ENCODE measurements at regions not wholly inside any gene's neighbourhood (a gene's known extent, or its start where the extent isn't known, plus 50 kb on each side); places are given as distances from the start of the nearest gene placed in this dataset.

- Histone ChIP-seq H3K9ac (ENCODE audit: low read length) (no peak overlapping the region), H3K4me3 (replicated peaks in 1 of 2; ENCODE audit: low read depth in 1 of 2, low read length in 2 of 2) (no peak overlapping the region), H4K20me1 (ENCODE audit: insufficient read depth) (no peaks in the 10 kb centered on the region), H3K4me1 (ENCODE audit: control insufficient read depth in 1 of 2, insufficient read depth in 2 of 2, low read length in 2 of 2) (no peaks in the 10 kb centered on the region), H3K79me2 (ENCODE audit: insufficient read depth, low read length) (no peaks in the 10 kb centered on the region), H3K27me3 (ENCODE audit: insufficient read depth, low read length) (no peaks in the 10 kb centered on the region), H2AFZ (ENCODE audit: low read depth, low read length, poor library complexity, severe bottlenecking) (no peak overlapping the region), H3K27ac (ENCODE audit: low read depth, low read length) (no peak overlapping the region), H3K4me2 (ENCODE audit: low read length) (no peak overlapping the region), H3K9me2 (ENCODE audit: insufficient read depth) (peaks cover 2% of the 10 kb centered on the region; the same call in 1 of the 2 replicates), H3K36me3 (ENCODE audit: control insufficient read depth in 1 of 2, insufficient read depth in 2 of 2, low read length in 2 of 2) (no peaks in the 10 kb centered on the region), H3K9me3 (ENCODE audit: control insufficient read depth in 1 of 2, insufficient read depth in 1 of 2, low read depth in 1 of 2, low read length in 2 of 2) (no peaks in the 10 kb centered on the region)
- ChIA-PET POLR2A (no interaction called here), CTCF (no interaction called here), RAD21 (ENCODE audit: low non-redundant PET in 1 of 2, low total read pairs in 2 of 2, uncharacterized antibody in 2 of 2, unreplicated experiment in 2 of 2) (no interaction called here)
- no TSS peak for BruUV-seq (replicated peaks)
- TF ChIP-seq FOSL1 (IDR thresholded peaks at IDR 0.05; ENCODE audit: low read depth) (no peak), ATF3 (IDR thresholded peaks at IDR 0.05) (no peak), SRF (IDR thresholded peaks at IDR 0.05; ENCODE audit: low read depth) (no peak), ELF1 (IDR thresholded peaks at IDR 0.05; ENCODE audit: borderline replicate concordance, low read depth) (no peak), SP1 (IDR thresholded peaks at IDR 0.05; ENCODE audit: low read depth) (no peak), POLR2A (IDR thresholded peaks at IDR 0.05; ENCODE audit: borderline replicate concordance, extremely low read depth, insufficient read depth, insufficient read length) (no peak), ZBTB33 (IDR thresholded peaks at IDR 0.05; ENCODE audit: extremely low read depth, insufficient replicate concordance, low read length) (no peak), EZH2phosphoT487 (IDR thresholded peaks at IDR 0.05; ENCODE audit: borderline replicate concordance) (no peak), CBX3 (IDR thresholded peaks at IDR 0.05; ENCODE audit: low read depth) (no peak), YY1 (IDR thresholded peaks at IDR 0.05; ENCODE audit: extremely low read depth, insufficient replicate concordance, low read depth, low read length) (no peak), ZFX (IDR thresholded peaks at IDR 0.05) (no peak), MAX (IDR thresholded peaks at IDR 0.05) (no peak), EZH2 (IDR thresholded peaks at IDR 0.05) (no peak)
- DNase-seq (ENCODE audit: low read depth, low spot score) (no peak), ATAC-seq (no peak)
- intact Hi-C loops (cut with micrococcal nuclease), result no loop called here
These were observed 84.0 kb downstream of the DACT1 start for GRCh38 chr14:58721723-58722122.
